ENCODE measurements at regions not wholly inside any gene's neighbourhood (a gene's known extent, or its start where the extent isn't known, plus 50 kb on each side); places are given as distances from the start of the nearest gene placed in this dataset.

- dilution Hi-C loops (cut with HindIII; ENCODE audit: low sequenced_read_pairs, unreplicated experiment): no loop called here
- no TSS peak for BruUV-seq (replicated peaks)
- no peak for TF ChIP-seq MAFK (IDR thresholded peaks at IDR 0.05; ENCODE audit: low read depth, low read length)
- no peak for TF ChIP-seq CTCF (conservative IDR thresholded peaks at IDR 0.05; ENCODE audit: low read depth, low read length)
- no peak for TF ChIP-seq POLR2A (IDR thresholded peaks at IDR 0.05; ENCODE audit: low read depth, low read length)
- TF ChIP-seq MXI1 (IDR thresholded peaks at IDR 0.05; ENCODE audit: borderline replicate concordance, low read depth, low read length): no peak
- no peak for TF ChIP-seq SMC3 (IDR thresholded peaks at IDR 0.05; ENCODE audit: low read depth, low read length)
- no peak for TF ChIP-seq RFX5 (IDR thresholded peaks at IDR 0.05; ENCODE audit: low read depth, low read length)
- no peak for TF ChIP-seq BHLHE40 (IDR thresholded peaks at IDR 0.05; ENCODE audit: low read depth, low read length)
- TF ChIP-seq ELK1 (IDR thresholded peaks at IDR 0.05; ENCODE audit: borderline replicate concordance, low read depth, low read length): no peak
- no peak for TF ChIP-seq RAD21 (IDR thresholded peaks at IDR 0.05; ENCODE audit: low read length)
- no peak for TF ChIP-seq RCOR1 (IDR thresholded peaks at IDR 0.05; ENCODE audit: insufficient replicate concordance, low read length)
- no peak for TF ChIP-seq USF2 (IDR thresholded peaks at IDR 0.05; ENCODE audit: low read depth, low read length)
- peaks cover 25% of the 10 kb centered on the region; the same call in 1 of the 2 replicates for H3K9me1 ChIP-seq (ENCODE audit: insufficient read depth, low read length)
- H3K36me3 ChIP-seq (ENCODE audit: control insufficient read depth, insufficient read depth, low read length): no peaks in the 10 kb centered on the region
- H4K8ac ChIP-seq (ENCODE audit: low read depth in 2 of 2, low read length in 2 of 2): no peak overlapping the region
- H3K9ac ChIP-seq (ENCODE audit: low read depth, low read length): no peak overlapping the region
- no peak overlapping the region for H2BK20ac ChIP-seq (ENCODE audit: low read depth, low read length)
- intact Hi-C loops (cut with micrococcal nuclease): no loop called here
- H2AFZ ChIP-seq (replicated peaks; ENCODE audit: low read length, poor library complexity): no peak overlapping the region
- H4K5ac ChIP-seq (ENCODE audit: low read depth, low read length): no peak overlapping the region
- in situ Hi-C loops (cut with MboI; ENCODE audit: low sequenced_read_pairs): no loop called here
- DNase-seq (no peak), ATAC-seq (ENCODE audit: low read depth) (no peak)
- no peak overlapping the region for H2BK5ac ChIP-seq (ENCODE audit: low read depth, low read length, poor library complexity, severe bottlenecking)
- no peaks in the 10 kb centered on the region for H3K27me3 ChIP-seq (ENCODE audit: control insufficient read depth, insufficient read depth, low read length)
- ChIA-PET POLR2A (ENCODE audit: unreplicated experiment) (no interaction called here), CTCF (no interaction called here)
- 0 out of 2 replicates have a peak overlapping the region, but pooled peaks have one; percentile 39 for H3K4ac ChIP-seq (ENCODE audit: low read depth, low read length)
- 100% methylated on average over 3 of the region's 7 CpGs; no CpG with 5 or more reads in 1 of the 2 experiments for WGBS, 2 experiments (ENCODE audit: extremely low coverage in 2 of 2, insufficient read length in 1 of 2)
- no peak overlapping the region for H3K4me2 ChIP-seq (ENCODE audit: low read depth, low read length)
- peak overlapping the region; percentile 90; the same call in 1 of the 2 replicates for H2AK5ac ChIP-seq (ENCODE audit: low read depth, low read length)
- no peak overlapping the region for H3K18ac ChIP-seq (ENCODE audit: low read depth, low read length)
- peak overlapping the region; percentile 46; the same call in 1 of the 2 replicates for H4K91ac ChIP-seq (ENCODE audit: insufficient read depth, low read depth, low read length)
- H3K9me3 ChIP-seq (ENCODE audit: control insufficient read depth, insufficient read depth, low read length): no peaks in the 10 kb centered on the region
- no peak overlapping the region for H2AK9ac ChIP-seq (replicated peaks; ENCODE audit: low read depth, low read length, poor library complexity)
- no peak overlapping the region for H3K4me3 ChIP-seq (ENCODE audit: insufficient read depth, low read depth, low read length)
- peak overlapping the region; percentile 95; the same call in 1 of the 2 replicates for H2BK120ac ChIP-seq (ENCODE audit: low read depth, low read length)
- H3K27ac ChIP-seq (ENCODE audit: insufficient read depth, low read length): no peak overlapping the region
- no peak overlapping the region for H3K23ac ChIP-seq (ENCODE audit: low read depth, low read length)
- no peak overlapping the region for H3K56ac ChIP-seq (ENCODE audit: extremely low read depth, insufficient read depth, low read length)
- H3K4me1 ChIP-seq (ENCODE audit: control insufficient read depth, insufficient read depth, low read length): peaks cover 17% of the 10 kb centered on the region
- no peak overlapping the region for H2BK15ac ChIP-seq (ENCODE audit: low read depth, low read length)
- H3K79me1 ChIP-seq (ENCODE audit: low read depth in 1 of 2, low read length in 2 of 2): no peaks in the 10 kb centered on the region
- H4K20me1 ChIP-seq (ENCODE audit: insufficient read depth, low read length): no peaks in the 10 kb centered on the region
- no peak overlapping the region for H3K14ac ChIP-seq (replicated peaks; ENCODE audit: low read depth, low read length)
Measured at GRCh38 chr2:10966056-10966455, 54.3 kb downstream of the KCNF1 start.
